SK-N-SH (cell line): ENCODE measurements at regions not wholly inside any gene's neighbourhood (a gene's known extent, or its start where the extent isn't known, plus 50 kb on each side); places are given as distances from the start of the nearest gene placed in this dataset.

Experiments used
- CTCF ChIA-PET: fragments of 300-600, 350-600 bp; formaldehyde crosslinking; extraction: SDS; loops from one replicate; lab custom pipeline; 2021; lab: Yijun Ruan, JAX
- POLR2A ChIA-PET: fragments of 350-600 bp; sonication (Branson Sonifier 250); formaldehyde crosslinking; extraction: SDS; loops from one replicate; lab custom pipeline; 2020; ENCODE audit warnings: antibody characterized with exemption, inconsistent platforms; lab: Yijun Ruan, JAX
- DNase-seq: peaks from one replicate; pipeline ENCODE4 v3.0.0; 2012
- H2AFZ ChIP-seq: fragments of 200-600 bp; sonication (generic); 2 replicates; pipeline ENCODE4 v1.8.1; 2016; ENCODE audit warnings: antibody characterized with exemption, mild to moderate bottlenecking, low read depth
- H3F3A ChIP-seq: fragments of 200-600 bp; sonication (generic); replicated peaks from 2 replicates; pipeline ENCODE3; 2016; ENCODE audit warnings: antibody characterized with exemption, mild to moderate bottlenecking; ENCODE audit not compliant: insufficient read depth
- H3K27ac ChIP-seq, 2 experiments: fragments of 200-500 bp in 1 of 2; fragments of 200-600 bp in 1 of 2; sonication (Bioruptor generic) in 1 of 2; sonication (generic), shearing (Covaris generic) in 1 of 2; 2 replicates each; pipeline versions ENCODE4 v1.5.1 to v1.6.1; 2014 to 2016; ENCODE audit warnings: low read depth in 2 of 2, inconsistent platforms in 1 of 2, low read length in 1 of 2, mild to moderate bottlenecking in 1 of 2, mixed read lengths in 1 of 2
- H3K27me3 ChIP-seq: fragments of 200-600 bp; sonication (generic), shearing (Covaris generic); 2 replicates; pipeline ENCODE4 v1.6.1; 2016; ENCODE audit warnings: mixed run types; ENCODE audit not compliant: insufficient read depth
- H3K36me3 ChIP-seq, 2 experiments: fragments of 200-500 bp in 1 of 2; fragments of 200-600 bp in 1 of 2; sonication (Bioruptor generic) in 1 of 2; sonication (generic) in 1 of 2; replicated peaks in 1 of 2; 2 replicates each; pipeline versions ENCODE3 to v1.5.1; 2014 to 2016; ENCODE audit warnings: low read length in 1 of 2, mild to moderate bottlenecking in 1 of 2; ENCODE audit not compliant: insufficient read depth in 2 of 2, control insufficient read depth in 1 of 2
- H3K4me1 ChIP-seq, 2 experiments: fragments of 200-500 bp in 1 of 2; fragments of 200-600 bp in 1 of 2; sonication (Bioruptor generic) in 1 of 2; sonication (generic), shearing (Covaris generic) in 1 of 2; 2 replicates each; pipeline versions ENCODE4 v1.5.1 to v1.6.1; 2014 to 2016; ENCODE audit warnings: low read depth in 1 of 2, low read length in 1 of 2, mixed run types in 1 of 2; ENCODE audit not compliant: insufficient read depth in 2 of 2, control insufficient read depth in 1 of 2
- H3K4me2 ChIP-seq: fragments of 200-600 bp; sonication (generic), shearing (Covaris generic); 2 replicates; pipeline ENCODE4 v1.6.1; 2017; ENCODE audit warnings: mixed run types
- H3K4me3 ChIP-seq, 2 experiments: fragments of 200-500 bp in 1 of 2; fragments of 200-600 bp in 1 of 2; sonication (Bioruptor generic) in 1 of 2; sonication (generic), shearing (Covaris generic) in 1 of 2; 2 replicates each; pipeline versions ENCODE4 v1.5.1 to v1.8.1; 2014 to 2016; ENCODE audit warnings: low read depth in 2 of 2, inconsistent platforms in 1 of 2, low read length in 1 of 2, mild to moderate bottlenecking in 1 of 2, mixed read lengths in 1 of 2, moderate library complexity in 1 of 2
- H3K79me2 ChIP-seq: fragments of 200-600 bp; sonication (generic); 2 replicates; pipeline ENCODE4 v1.8.1; 2017; ENCODE audit warnings: mild to moderate bottlenecking; ENCODE audit not compliant: insufficient read depth
- H3K9ac ChIP-seq: fragments of 200-600 bp; sonication (generic); 2 replicates; pipeline ENCODE4 v1.6.1; 2017; ENCODE audit warnings: mixed run types
- H3K9me2 ChIP-seq: fragments of 200-600 bp; sonication (generic); 2 replicates; pipeline ENCODE4 v1.6.1; 2017; ENCODE audit warnings: mixed run types
- H3K9me3 ChIP-seq: fragments of 200-600 bp; sonication (generic); 2 replicates; pipeline ENCODE4 v1.6.1; 2017; ENCODE audit warnings: mixed run types, mild to moderate bottlenecking, moderate library complexity
- H4K20me1 ChIP-seq: fragments of 200-600 bp; sonication (generic); 2 replicates; pipeline ENCODE4 v1.6.1; 2017; ENCODE audit warnings: mild to moderate bottlenecking, mixed run types; ENCODE audit not compliant: insufficient read depth
- CHD2 ChIP-seq: fragments of 150-350 bp; IDR thresholded peaks from 2 replicates; pipeline ENCODE4 v1.6.1; 2018; ENCODE audit warnings: low read length; ENCODE audit not compliant: partially characterized antibody
- EP300 ChIP-seq, 2 experiments: IDR thresholded peaks; 2 replicates each; pipeline versions ENCODE4 v1.4.0 to v1.6.1; 2012; ENCODE audit warnings: borderline replicate concordance in 1 of 2, low read depth in 1 of 2, low read length in 1 of 2
- EZH2phosphoT487 ChIP-seq: fragments of 200-600 bp; sonication (generic); IDR thresholded peaks from 2 replicates; pipeline ENCODE4 v1.6.1; 2017; ENCODE audit warnings: low read depth, mixed run types, mild to moderate bottlenecking, antibody characterized with exemption, moderate library complexity, borderline replicate concordance
- FOXJ3 ChIP-seq: sonication (generic); formaldehyde crosslinking; IDR thresholded peaks from 2 replicates; pipeline ENCODE4 v1.5.1; 2020; ENCODE audit warnings: mild to moderate bottlenecking, missing genetic modification reagents
- FOXM1 ChIP-seq: IDR thresholded peaks from 2 replicates; pipeline ENCODE4 v1.4.0; 2012; ENCODE audit warnings: low read depth, mild to moderate bottlenecking
- GABPA ChIP-seq: IDR thresholded peaks from 2 replicates; pipeline ENCODE4 v1.4.0; 2012; ENCODE audit warnings: low read depth, mild to moderate bottlenecking
- GATA2 ChIP-seq: sonication (generic); formaldehyde crosslinking; IDR thresholded peaks from 2 replicates; pipeline ENCODE4 v1.5.0; 2020; ENCODE audit warnings: mild to moderate bottlenecking, missing genetic modification reagents
- JUND ChIP-seq: IDR thresholded peaks from 2 replicates; pipeline ENCODE4 v1.4.0; 2012
- MXI1 ChIP-seq: IDR thresholded peaks from 2 replicates; pipeline ENCODE4 v1.6.1; 2012; ENCODE audit warnings: mild to moderate bottlenecking, low read depth, low read length, improper control_type of control experiment
- NFIC ChIP-seq: IDR thresholded peaks from 2 replicates; pipeline ENCODE4 v1.4.0; 2012; ENCODE audit warnings: borderline replicate concordance
- NRF1 ChIP-seq: IDR thresholded peaks from 2 replicates; pipeline ENCODE4 v1.6.1; 2012; ENCODE audit warnings: low read depth, mild to moderate bottlenecking, low read length
- RCOR1 ChIP-seq: fragments of 150-350 bp; IDR thresholded peaks from 2 replicates; pipeline ENCODE4 v1.6.1; 2017; ENCODE audit warnings: antibody characterized with exemption, low read length
- REST ChIP-seq: IDR thresholded peaks from 2 replicates; pipeline ENCODE4 v1.6.1; 2012; ENCODE audit warnings: mild to moderate bottlenecking, low read depth, low read length, moderate library complexity
- RXRA ChIP-seq: IDR thresholded peaks from 2 replicates; pipeline ENCODE4 v1.4.0; 2012; ENCODE audit warnings: low read depth, mild to moderate bottlenecking, borderline replicate concordance
- SMC3 ChIP-seq: IDR thresholded peaks from 2 replicates; pipeline ENCODE4 v1.6.1; 2012; ENCODE audit warnings: low read depth, low read length, improper control_type of control experiment
- TCF12 ChIP-seq: IDR thresholded peaks from 2 replicates; pipeline ENCODE4 v1.4.0; 2012
- TEAD4 ChIP-seq: IDR thresholded peaks from 2 replicates; pipeline ENCODE4 v1.4.0; 2012; ENCODE audit warnings: mild to moderate bottlenecking, borderline replicate concordance; ENCODE audit not compliant: insufficient read depth
- USF2 ChIP-seq: fragments of 150-350 bp; IDR thresholded peaks from 2 replicates; pipeline ENCODE4 v1.6.1; 2017; ENCODE audit warnings: antibody characterized with exemption, low read length, low read depth, borderline replicate concordance
- WGBS: methylation state at CpG from one replicate; pipeline ENCODE4 v1.1.6; 2017; ENCODE audit warnings: low lambda C conversion rate; 5-methylcytosine and 5-hydroxymethylcytosine counted together

GRCh38 chr18:55990186-55990585 is 402.2 kb upstream of the TCF4 start:
- no peaks in the 10 kb centered on the region for H3K9me2 ChIP-seq
- no peaks in the 10 kb centered on the region for H3K27me3 ChIP-seq
- no peak for TF ChIP-seq TCF12
- no peak for TF ChIP-seq FOXM1
- TF ChIP-seq TEAD4: no peak
- TF ChIP-seq GATA2 (CRISPR knock-in tag): no peak
- no peak for TF ChIP-seq RXRA
- no peak for TF ChIP-seq CHD2
- TF ChIP-seq MXI1: no peak
- TF ChIP-seq GABPA: no peak
- TF ChIP-seq REST: no peak
- TF ChIP-seq NFIC: no peak
- no peak for TF ChIP-seq SMC3
- TF ChIP-seq USF2: no peak
- TF ChIP-seq NRF1: no peak
- no peak for TF ChIP-seq RCOR1
- TF ChIP-seq JUND: no peak
- TF ChIP-seq EZH2phosphoT487: no peak
- H3K36me3 ChIP-seq: no peaks in the 10 kb centered on the region
- H3K27ac ChIP-seq: no peak overlapping the region
- no peak overlapping the region for H3K4me2 ChIP-seq
- H3K79me2 ChIP-seq: no peaks in the 10 kb centered on the region
- no peak overlapping the region for H3K9ac ChIP-seq
- no peaks in the 10 kb centered on the region; a peak in 1 of 4 replicates for H3K4me1 ChIP-seq
- no peak overlapping the region for H3K4me3 ChIP-seq
- H2AFZ ChIP-seq: no peak overlapping the region
- H3K9me3 ChIP-seq: 0 out of 2 replicates have a peak, but pooled peaks cover 7% of the 10 kb centered on the region
- ChIA-PET CTCF (no interaction called here), POLR2A (no interaction called here)
- no peaks in the 10 kb centered on the region for H3F3A ChIP-seq
- DNase-seq: no peak
- WGBS: 67% methylated on average over 2 of the region's 2 CpGs
- no peaks in the 10 kb centered on the region for H4K20me1 ChIP-seq

GRCh38 chr18:55988537-55988936 is 400.5 kb upstream of the TCF4 start:
- Histone ChIP-seq H4K20me1 (no peaks in the 10 kb centered on the region), H3K79me2 (no peaks in the 10 kb centered on the region), H3K36me3 (no peaks in the 10 kb centered on the region), H3K4me2 (no peak overlapping the region), H3K9me2 (no peaks in the 10 kb centered on the region), H3K9ac (no peak overlapping the region), H3K4me3 (no peak overlapping the region), H3K9me3 (0 out of 2 replicates have a peak, but pooled peaks cover 7% of the 10 kb centered on the region), H2AFZ (no peak overlapping the region), H3K27ac (no peak overlapping the region), H3F3A (no peaks in the 10 kb centered on the region), H3K4me1 (no peaks in the 10 kb centered on the region; a peak in 1 of 4 replicates), H3K27me3 (no peaks in the 10 kb centered on the region)
- no peak for TF ChIP-seq FOXJ3 (CRISPR knock-in tag)
- TF ChIP-seq GABPA: no peak
- TF ChIP-seq EP300 (IDR thresholded peaks at IDR 0.05; ENCODE audit: borderline replicate concordance in 1 of 2, low read depth in 1 of 2, low read length in 1 of 2): no peak
- no peak for TF ChIP-seq FOXM1
- POLR2A ChIA-PET: no interaction called here
- no peak for DNase-seq
- 70% methylated on average over 2 of the region's 2 CpGs for WGBS
- CTCF ChIA-PET: interaction anchor here (1.0 kb wide), 1 partner anchor 19 kb away, joined by 3 read pairs; no protein-coding TSS in a partner anchor
